HepG2 (cell line): ENCODE measurements at regions not wholly inside any gene's neighbourhood (a gene's known extent, or its start where the extent isn't known, plus 50 kb on each side); places are given as distances from the start of the nearest gene placed in this dataset.

Experiments
- ATAC-seq: fragments of 200-7000 bp; cut with Tn5 transposase; 3 replicates; pipeline ENCODE4 v1.9.1; 2020; ENCODE audit warnings: mild to moderate bottlenecking, moderate library complexity
- BruUV-seq: library from RNA; stranded (reverse); fragments of 400-500 nt; replicated peaks from 2 replicates; lab custom pipeline; 2021; lab: Mats Ljungman, UMichigan
- CTCF ChIA-PET: fragments of 300-600 bp; formaldehyde crosslinking; extraction: SDS; loops from one replicate; lab custom pipeline; 2021; ENCODE audit warnings: low total read pairs, inconsistent platforms, low intra/inter-chr PET ratio; lab: Yijun Ruan, JAX
- POLR2A ChIA-PET: fragments of 350-600 bp; sonication (Branson Sonifier 250); formaldehyde crosslinking; loops from one replicate; lab custom pipeline; 2020; ENCODE audit warnings: antibody characterized with exemption, inconsistent platforms; lab: Yijun Ruan, JAX
- DNase-seq: peaks from one replicate; pipeline ENCODE4 v3.0.0-alpha.2; 2015; ENCODE audit warnings: low spot score
- FAIRE-seq: peaks from 3 replicates; lab custom pipeline; 2011; peaks lifted over from hg19 to GRCh38; lab: Jason Lieb, UNC
- H2AFZ ChIP-seq: one replicate; pipeline ENCODE4 v1.6.1; 2011; ENCODE audit warnings: low read length, inconsistent platforms
- H3K27ac ChIP-seq: fragments of 300-600 bp; 3 replicates; pipeline ENCODE4 v1.8.0; 2011; ENCODE audit warnings: mixed run types, mild to moderate bottlenecking, mixed read lengths, low read length, inconsistent platforms; ENCODE audit not compliant: insufficient read depth; ENCODE audit errors: extremely low read length
- H3K27me3 ChIP-seq, 2 experiments: fragments of 200-600 bp in 1 of 2; 2 replicates in 1 of 2; 3 replicates in 1 of 2; pipeline versions ENCODE4 v1.6.0 to v1.8.0; 2011; ENCODE audit warnings: low read length in 2 of 2, mild to moderate bottlenecking in 2 of 2, moderate library complexity in 2 of 2, inconsistent platforms in 1 of 2; ENCODE audit not compliant: insufficient read depth in 2 of 2, control insufficient read depth in 1 of 2
- H3K36me3 ChIP-seq, 2 experiments: fragments of 200-600 bp in 1 of 2; replicated peaks in 1 of 2; 2 replicates in 1 of 2; 3 replicates in 1 of 2; pipeline versions ENCODE4 v1.5.1 to v1.8.0; 2011; ENCODE audit warnings: low read length in 2 of 2, inconsistent platforms in 1 of 2; ENCODE audit not compliant: insufficient read depth in 2 of 2, control insufficient read depth in 1 of 2
- H3K4me1 ChIP-seq: 2 replicates; pipeline ENCODE4 v1.5.1; 2012; ENCODE audit warnings: low read length, inconsistent platforms; ENCODE audit not compliant: insufficient read depth
- H3K4me2 ChIP-seq: 2 replicates; pipeline ENCODE4 v1.6.0; 2011; ENCODE audit warnings: low read depth, low read length, inconsistent platforms
- H3K4me3 ChIP-seq, 3 experiments: fragments of 200-600 bp in 1 of 3; sonication (generic), shearing (Covaris generic) in 1 of 3; replicated peaks in 1 of 3; 2 replicates each; pipeline ENCODE4 v1.5.1; 2011 to 2016; ENCODE audit warnings: low read length in 3 of 3, inconsistent platforms in 2 of 3, low read depth in 2 of 3, mild to moderate bottlenecking in 2 of 3, control low read depth in 1 of 3, mixed read lengths in 1 of 3; ENCODE audit not compliant: insufficient read depth in 1 of 3
- H3K79me2 ChIP-seq: one replicate; pipeline ENCODE4 v1.6.1; 2011; ENCODE audit warnings: low read length, inconsistent platforms; ENCODE audit not compliant: insufficient read depth
- H3K9ac ChIP-seq: 2 replicates; pipeline ENCODE4 v1.6.0; 2011; ENCODE audit warnings: mild to moderate bottlenecking, low read depth, low read length, inconsistent platforms; ENCODE audit not compliant: insufficient read depth
- H3K9me3 ChIP-seq: 2 replicates; pipeline ENCODE4 v1.5.1; 2012; ENCODE audit warnings: mild to moderate bottlenecking, low read length
- H4K20me1 ChIP-seq: 2 replicates; pipeline ENCODE4 v1.6.0; 2011; ENCODE audit warnings: inconsistent platforms, mild to moderate bottlenecking, low read length, moderate library complexity; ENCODE audit not compliant: insufficient read depth
- GRHL1 ChIP-seq: sonication (generic); formaldehyde crosslinking; conservative IDR thresholded peaks from 2 replicates; pipeline ENCODE4 v1.8.0; 2022; ENCODE audit warnings: missing genetic modification reagents
- HMGXB3 ChIP-seq: sonication (generic); formaldehyde crosslinking; IDR thresholded peaks from 2 replicates; pipeline ENCODE4 v1.4.0; 2020; ENCODE audit warnings: missing genetic modification reagents, borderline replicate concordance
- MAFF ChIP-seq: IDR thresholded peaks from 2 replicates; pipeline ENCODE4 v1.6.1; 2011; ENCODE audit warnings: low read depth, low read length, improper control_type of control experiment
- MBNL3 ChIP-seq: fragments of 250-450 bp; sonication (Bioruptor Pico); conservative IDR thresholded peaks from 2 replicates; pipeline ENCODE4 v1.8.0; 2022; ENCODE audit warnings: mild to moderate bottlenecking, inconsistent platforms
- MED1 ChIP-seq: sonication (generic); formaldehyde crosslinking; IDR thresholded peaks from 2 replicates; pipeline ENCODE4 v1.4.0; 2020; ENCODE audit warnings: missing genetic modification reagents
- MEF2D ChIP-seq: sonication (generic); formaldehyde crosslinking; IDR thresholded peaks from 2 replicates; pipeline ENCODE4 v1.5.1; 2020; ENCODE audit warnings: mild to moderate bottlenecking, missing genetic modification reagents
- MEIS1 ChIP-seq: sonication (generic); formaldehyde crosslinking; IDR thresholded peaks from 2 replicates; pipeline ENCODE4 v1.9.0; 2021; ENCODE audit warnings: mild to moderate bottlenecking, missing genetic modification reagents, moderate library complexity, borderline replicate concordance
- NFKB2 ChIP-seq: sonication (generic); formaldehyde crosslinking; IDR thresholded peaks from 2 replicates; pipeline ENCODE4 v1.4.0; 2020; ENCODE audit warnings: missing genetic modification reagents, borderline replicate concordance
- REPIN1 ChIP-seq: sonication (generic); formaldehyde crosslinking; IDR thresholded peaks from 2 replicates; pipeline ENCODE4 v1.8.0; 2022; ENCODE audit warnings: missing genetic modification reagents, low read depth, mild to moderate bottlenecking, borderline replicate concordance
- TMF1 ChIP-seq: sonication (generic); formaldehyde crosslinking; IDR thresholded peaks from 2 replicates; pipeline ENCODE4 v1.8.1; 2022; ENCODE audit warnings: low read depth, missing genetic modification reagents
- YEATS2 ChIP-seq: sonication (generic); formaldehyde crosslinking; IDR thresholded peaks from 2 replicates; pipeline ENCODE4 v1.4.0; 2020; ENCODE audit warnings: missing genetic modification reagents, borderline replicate concordance
- ZBTB38 ChIP-seq: sonication (generic); formaldehyde crosslinking; IDR thresholded peaks from 2 replicates; pipeline ENCODE4 v1.5.1; 2020; ENCODE audit warnings: mild to moderate bottlenecking, missing genetic modification reagents
- ZBTB8A ChIP-seq: sonication (generic); formaldehyde crosslinking; IDR thresholded peaks from 2 replicates; pipeline ENCODE4 v1.4.0; 2020; ENCODE audit warnings: mild to moderate bottlenecking, low read depth, missing genetic modification reagents, borderline replicate concordance
- ZNF205 ChIP-seq: IDR thresholded peaks from 2 replicates; pipeline ENCODE4 v1.6.1; 2018; ENCODE audit warnings: missing biosample characterization, missing genetic modification reagents
- ZNF672 ChIP-seq: sonication (generic); formaldehyde crosslinking; IDR thresholded peaks from 2 replicates; pipeline ENCODE4 v1.8.1; 2022; ENCODE audit warnings: missing genetic modification reagents
- WGBS: methylation state at CpG from one replicate; pipeline ENCODE4 v1.1.6; 2017; ENCODE audit warnings: low lambda C conversion rate; 5-methylcytosine and 5-hydroxymethylcytosine counted together
- in situ Hi-C: cut with HindIII; loops from 2 replicates; pipeline ENCODE4 v1.10.0; 2017; ENCODE audit warnings: low pct_unique_long_range_greater_than_20kb; ENCODE audit not compliant: extremely low pct_ligation_motif_present
- intact Hi-C: fragments of 100-400 bp; cut with micrococcal nuclease; formaldehyde crosslinking; loops from one replicate; pipeline ENCODE4 v1.10.0; 2022; ENCODE audit not compliant: unreplicated experiment
- TF ChIP-seq, protein P1 (sequence below): IDR thresholded peaks from 2 replicates; pipeline ENCODE4 v1.6.1; 2016; ENCODE audit warnings: mild to moderate bottlenecking, missing biosample characterization, missing genetic modification reagents

DNA sequence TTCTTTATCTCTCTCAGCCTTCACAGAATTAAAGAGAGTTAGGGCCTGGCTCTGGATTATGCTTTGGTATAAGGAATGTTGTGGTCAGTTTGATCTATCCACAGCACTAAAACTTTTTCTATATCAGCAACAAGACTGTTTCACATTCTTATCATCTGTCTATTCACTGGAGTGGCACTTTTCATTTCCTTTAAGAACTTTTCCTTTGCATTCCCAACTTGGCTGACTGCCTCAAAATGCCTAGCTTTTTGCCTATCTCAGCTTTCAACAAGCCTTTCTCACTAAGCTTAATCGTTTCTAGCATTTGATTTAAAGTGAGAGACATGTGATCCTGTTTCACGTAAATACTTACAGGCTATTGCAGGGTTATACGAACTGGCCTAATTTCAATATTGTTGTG is 471.8 kb downstream of the GBE1 start:
- H4K20me1 ChIP-seq = no peaks in the 10 kb centered on the region
- no peaks in the 10 kb centered on the region for H3K27me3 ChIP-seq
- TF ChIP-seq MAFF = no peak
- no peak for TF ChIP-seq ZNF205 (CRISPR knock-in tag)
- TF ChIP-seq TMF1 (CRISPR knock-in tag) = no peak
- no peak for TF ChIP-seq MEIS1 (CRISPR knock-in tag)
- no peak for TF ChIP-seq ZBTB8A (CRISPR knock-in tag)
- no peak for TF ChIP-seq NFKB2
- no peak for TF ChIP-seq GRHL1 (CRISPR knock-in tag)
- no peak for TF ChIP-seq YEATS2
- no peak for TF ChIP-seq MBNL3 (CRISPR knock-in tag)
- no peak for TF ChIP-seq ZNF672
- TF ChIP-seq, protein P1, sequence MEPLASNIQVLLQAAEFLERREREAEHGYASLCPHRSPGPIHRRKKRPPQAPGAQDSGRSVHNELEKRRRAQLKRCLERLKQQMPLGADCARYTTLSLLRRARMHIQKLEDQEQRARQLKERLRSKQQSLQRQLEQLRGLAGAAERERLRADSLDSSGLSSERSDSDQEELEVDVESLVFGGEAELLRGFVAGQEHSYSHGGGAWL (CRISPR knock-in tag) = no peak
- TF ChIP-seq MEF2D (CRISPR knock-in tag) = no peak
- no peak for TF ChIP-seq ZBTB38 (CRISPR knock-in tag)
- no peak for TF ChIP-seq HMGXB3 (CRISPR knock-in tag)
- TF ChIP-seq MED1 (CRISPR knock-in tag) = no peak
- TF ChIP-seq REPIN1 (CRISPR knock-in tag) = no peak
- ChIA-PET POLR2A (no interaction called here), CTCF (no interaction called here)
- ATAC-seq (no peak), FAIRE-seq (no peak), DNase-seq (no peak)
- WGBS = 66% methylated on average over 3 of the region's 3 CpGs
- H3K4me2 ChIP-seq = no peak overlapping the region
- H3K79me2 ChIP-seq = no peaks in the 10 kb centered on the region
- no peaks in the 10 kb centered on the region for H3K4me1 ChIP-seq
- in situ Hi-C loops = no loop called here
- H3K9ac ChIP-seq = no peak overlapping the region
- no peak overlapping the region for H3K27ac ChIP-seq
- H3K4me3 ChIP-seq = no peak overlapping the region
- intact Hi-C loops = no loop called here
- H3K36me3 ChIP-seq = no peaks in the 10 kb centered on the region
- no peak overlapping the region for H2AFZ ChIP-seq
- BruUV-seq = no TSS peak
- no peaks in the 10 kb centered on the region for H3K9me3 ChIP-seq
